CD4-positive, alpha-beta T cell treated with Interleukin-15 for 4 hours (primary cell): ENCODE measurements at regions not wholly inside any gene's neighbourhood (a gene's known extent, or its start where the extent isn't known, plus 50 kb on each side); places are given as distances from the start of the nearest gene placed in this dataset.

Experiments used
- DNase-seq: peaks from one replicate; pipeline ENCODE4 v3.0.0-alpha.2; 2020; ENCODE audit warnings: low spot score

DNA sequence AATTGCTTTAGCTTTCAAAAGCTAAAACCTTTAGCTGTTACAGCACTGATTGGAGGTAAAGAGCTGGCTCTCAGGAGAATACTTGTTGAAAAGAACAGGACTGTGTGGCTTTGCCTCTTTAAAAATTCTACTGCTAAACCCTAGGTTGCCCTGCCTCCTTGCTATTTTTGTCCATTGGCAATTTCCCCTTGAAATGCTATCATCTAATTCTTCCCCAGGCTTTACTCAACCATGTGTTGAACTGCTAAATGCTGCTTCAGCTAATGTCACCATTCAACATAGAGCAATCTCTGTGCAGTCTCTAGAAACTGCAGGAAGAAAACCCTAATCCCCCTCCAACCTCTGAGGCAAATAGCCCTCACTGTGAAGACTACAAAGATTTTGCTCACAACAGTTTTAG, 203.7 kb upstream of the ARX start:
- DNase-seq: no peak

DNA sequence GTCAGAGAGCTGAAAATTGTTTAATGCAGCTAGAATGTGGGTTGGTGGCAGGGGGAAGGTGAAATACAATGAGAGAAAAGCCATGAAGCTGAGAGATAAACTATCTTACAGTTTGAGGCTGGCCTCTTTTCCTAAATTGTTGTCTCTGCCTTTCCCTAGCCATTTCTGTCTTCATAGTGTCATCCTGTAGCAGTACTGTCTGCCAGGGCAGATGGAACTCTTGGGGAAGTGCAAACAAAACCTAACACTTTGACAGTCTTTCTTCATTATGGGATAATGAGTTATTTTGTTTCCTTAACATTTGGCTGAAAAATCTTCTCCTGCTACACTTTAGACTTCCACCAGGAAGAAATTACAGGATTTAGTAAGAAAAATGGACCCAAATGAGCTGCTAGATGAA, 197.8 kb upstream of the ARX start:
- no peak for DNase-seq

GRCh38 chrX:25207803-25208475, 192.2 kb upstream of the ARX start:
- no peak for DNase-seq

DNA sequence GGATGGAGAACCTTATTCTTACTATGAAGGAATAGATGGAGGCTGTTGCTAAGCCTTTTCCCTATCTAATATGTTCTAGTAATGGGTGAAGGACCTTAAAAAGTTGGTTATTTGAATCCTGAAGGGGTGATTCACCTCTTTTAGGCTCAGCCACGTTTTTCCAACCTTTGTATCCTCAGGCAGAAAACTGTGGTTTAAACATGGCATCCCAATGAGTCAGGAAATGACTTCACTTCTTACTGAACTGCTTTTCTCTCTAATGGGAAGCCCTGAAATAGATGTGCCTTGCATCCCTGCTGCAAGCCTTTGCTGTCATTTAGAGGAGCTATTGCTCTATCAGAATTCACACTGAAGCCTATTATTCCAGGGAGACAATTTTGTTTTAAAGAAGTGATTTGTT, 191.0 kb upstream of the ARX start:
- DNase-seq: no peak

DNA sequence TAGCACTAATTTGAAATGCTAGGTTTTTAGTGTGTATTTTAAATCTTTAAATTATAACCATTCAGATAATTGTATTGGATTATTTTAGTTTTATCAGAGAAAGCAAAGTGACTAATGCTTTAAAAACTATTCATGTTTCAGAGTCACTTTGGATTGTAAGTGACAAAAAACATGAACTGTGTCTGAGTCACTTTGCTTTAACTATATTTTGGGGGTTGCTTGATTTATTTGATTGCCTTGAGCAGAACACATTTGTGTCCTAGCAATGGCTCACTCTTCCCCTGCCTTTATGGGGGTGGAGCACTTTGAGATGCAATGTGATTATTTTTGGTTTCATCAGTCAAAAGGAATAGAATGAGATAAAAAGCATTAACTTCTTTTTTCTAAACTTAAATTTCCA, 188.4 kb upstream of the ARX start:
- no peak for DNase-seq

DNA sequence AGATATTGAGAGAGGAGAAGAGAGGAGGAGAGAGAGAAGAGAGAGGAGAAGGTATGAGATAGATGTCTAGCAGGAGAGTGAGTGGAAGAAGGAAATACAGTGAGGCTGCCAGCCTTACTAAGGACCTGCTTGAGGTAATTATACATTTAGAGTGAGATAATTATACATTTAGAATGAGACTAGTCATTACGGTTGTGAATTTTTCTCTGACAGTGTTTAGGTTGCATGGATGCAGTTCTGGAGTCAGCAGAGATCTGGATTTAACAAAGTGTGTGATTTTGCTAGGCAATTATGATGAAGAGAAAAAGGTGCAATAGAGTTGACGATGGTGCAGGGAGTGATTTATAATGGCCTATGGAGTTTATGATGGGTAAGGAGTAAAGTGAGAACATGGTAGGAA, 187.1 kb upstream of the ARX start:
- no peak for DNase-seq

DNA sequence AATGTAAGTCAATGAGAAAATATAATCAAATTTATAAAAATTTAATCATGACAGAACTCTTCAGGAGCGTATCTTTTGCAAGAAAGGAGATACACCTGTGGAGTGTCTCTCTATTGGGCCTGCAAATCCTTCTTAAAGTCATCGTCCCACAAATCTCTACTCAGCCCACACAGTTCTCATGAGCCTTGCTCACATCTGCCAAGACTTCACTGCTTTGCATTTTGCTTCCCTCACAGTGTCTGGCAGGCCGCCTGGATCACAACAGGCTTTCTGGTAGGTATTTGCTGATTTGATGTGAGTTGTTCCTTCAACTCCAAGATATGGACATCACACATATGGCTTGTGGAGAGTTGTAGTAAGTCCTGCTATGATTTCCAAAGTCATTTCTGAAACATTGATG, 183.1 kb upstream of the ARX start:
- DNase-seq: no peak

DNA sequence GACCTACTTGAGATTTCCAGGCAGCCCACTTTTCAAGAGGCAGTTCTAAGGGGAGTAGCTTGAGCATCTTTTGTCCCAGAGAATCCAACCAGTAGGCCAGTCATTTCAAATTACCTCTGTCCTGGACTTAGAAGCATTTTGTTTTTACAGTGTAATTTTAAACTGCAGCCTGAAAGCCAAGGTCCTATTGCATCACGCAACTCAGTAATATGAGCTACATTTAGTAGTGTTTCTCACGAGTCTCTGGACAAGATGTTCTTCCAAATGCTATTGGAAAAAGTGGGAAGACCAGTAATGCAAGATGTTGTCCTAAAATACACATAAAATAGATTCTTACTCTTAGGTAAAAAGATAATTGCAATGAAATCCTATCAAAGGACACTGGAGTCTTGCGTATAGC, 182.5 kb upstream of the ARX start:
- DNase-seq: no peak

DNA sequence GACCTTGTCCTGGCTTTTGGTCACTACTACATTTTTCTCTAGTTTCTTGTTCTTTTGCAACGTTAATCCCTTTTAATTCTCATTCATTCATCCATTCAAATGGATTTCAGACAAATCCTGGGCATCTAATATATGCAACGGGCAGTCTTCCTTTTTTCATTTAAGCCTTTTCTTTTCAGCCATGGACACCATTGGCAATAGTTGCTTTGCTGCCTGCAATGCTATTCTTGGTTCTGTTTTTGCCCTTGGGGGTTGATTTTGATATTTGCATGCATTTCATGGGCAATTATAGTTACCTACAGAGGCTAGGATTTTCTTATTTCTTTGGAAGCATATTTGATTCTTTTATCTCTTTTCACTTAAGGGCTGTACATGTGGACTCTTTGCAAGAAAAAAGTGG, 180.5 kb upstream of the ARX start:
- no peak for DNase-seq

- no peak for DNase-seq
Observed at GRCh38 chrX:25191403-25191802, 175.6 kb upstream of the ARX start.

DNA sequence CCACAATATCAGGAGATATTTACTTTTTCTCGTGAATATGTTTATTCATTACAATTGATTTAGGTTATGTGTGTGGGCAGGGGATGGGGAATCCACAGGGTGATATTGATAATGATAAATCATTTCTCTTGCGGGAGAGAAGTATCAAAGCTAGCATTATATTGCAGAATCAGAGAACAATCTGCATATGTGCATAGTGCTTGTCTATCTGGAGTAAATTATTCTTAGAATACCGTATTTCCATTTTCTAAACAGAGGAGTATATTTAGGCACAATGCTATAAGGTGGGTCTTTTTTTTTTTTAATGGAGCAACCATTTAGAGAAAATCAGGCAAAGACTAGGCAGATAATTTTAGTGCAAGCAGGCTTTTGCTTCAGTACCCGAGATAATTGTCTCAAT, 166.0 kb upstream of the ARX start:
- DNase-seq: no peak

- DNase-seq: no peak
Observed at GRCh38 chrX:25180242-25180641, 164.5 kb upstream of the ARX start.

DNA sequence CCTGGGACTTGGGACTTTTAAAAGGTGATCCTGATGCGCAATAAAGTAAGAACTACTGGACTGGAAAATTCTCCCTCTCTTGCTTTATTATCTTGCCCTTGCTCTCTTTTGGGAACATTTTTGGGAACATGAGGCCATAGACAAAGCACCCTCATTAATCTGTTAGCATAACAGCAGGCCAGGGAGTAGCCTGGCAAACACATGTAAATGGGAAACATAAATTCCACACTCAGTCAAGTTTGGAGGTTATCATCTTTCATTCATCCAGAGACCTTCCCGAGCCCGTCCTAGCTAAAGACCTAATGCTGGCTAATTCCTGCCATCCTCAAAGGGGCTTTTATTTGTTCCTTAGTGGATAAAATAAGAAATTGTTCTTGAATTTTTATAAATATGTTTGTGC, 162.8 kb upstream of the ARX start:
- no peak for DNase-seq

GRCh38 chrX:25175743-25176142, 160.0 kb upstream of the ARX start:
- no peak for DNase-seq

- DNase-seq: no peak
Observed at GRCh38 chrX:25175171-25175570, 159.4 kb upstream of the ARX start.

- no peak for DNase-seq
Observed at GRCh38 chrX:25166546-25166945, 150.8 kb upstream of the ARX start.

- DNase-seq: no peak
Observed at GRCh38 chrX:25166145-25166544, 150.4 kb upstream of the ARX start.

DNA sequence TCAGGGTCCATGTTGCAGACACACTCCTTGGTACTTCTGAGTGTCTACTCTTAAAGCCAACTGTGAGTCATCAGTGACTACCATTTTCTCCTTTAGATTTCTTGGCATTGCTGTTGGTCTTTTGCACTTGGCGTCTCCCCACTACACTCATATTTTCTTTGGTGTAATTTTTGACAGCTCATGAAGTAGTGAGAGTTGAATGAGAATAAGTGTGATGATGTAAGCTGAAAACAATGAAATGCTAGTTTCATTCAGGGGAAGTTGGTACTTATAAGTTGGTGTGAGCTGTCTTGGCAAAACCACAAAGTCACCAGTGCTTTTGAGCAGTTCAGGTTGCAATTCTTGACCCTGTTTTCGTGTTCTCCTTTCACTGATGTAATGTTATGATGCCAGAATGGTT, 142.9 kb upstream of the ARX start:
- no peak for DNase-seq

DNA sequence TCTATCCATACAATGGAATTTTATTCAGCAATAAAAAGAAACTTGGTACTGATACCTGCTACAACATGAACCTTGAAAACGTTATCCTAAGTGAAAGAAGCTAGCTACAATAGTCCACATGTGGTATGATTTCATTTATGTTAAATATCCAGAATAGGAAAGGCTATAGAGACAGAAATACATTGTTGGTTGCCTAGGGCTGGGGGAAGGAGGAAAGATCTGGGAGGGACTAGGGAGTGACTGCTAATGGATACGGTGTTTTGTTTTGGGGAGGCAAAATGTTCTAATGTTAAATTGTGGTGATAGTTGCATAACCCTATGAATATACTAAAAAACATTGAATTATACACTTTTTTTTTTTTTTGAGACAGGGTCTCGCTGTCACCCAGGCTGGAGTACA, 141.1 kb upstream of the ARX start:
- no peak for DNase-seq

GRCh38 chrX:25156323-25156722, 140.6 kb upstream of the ARX start:
- no peak for DNase-seq

DNA sequence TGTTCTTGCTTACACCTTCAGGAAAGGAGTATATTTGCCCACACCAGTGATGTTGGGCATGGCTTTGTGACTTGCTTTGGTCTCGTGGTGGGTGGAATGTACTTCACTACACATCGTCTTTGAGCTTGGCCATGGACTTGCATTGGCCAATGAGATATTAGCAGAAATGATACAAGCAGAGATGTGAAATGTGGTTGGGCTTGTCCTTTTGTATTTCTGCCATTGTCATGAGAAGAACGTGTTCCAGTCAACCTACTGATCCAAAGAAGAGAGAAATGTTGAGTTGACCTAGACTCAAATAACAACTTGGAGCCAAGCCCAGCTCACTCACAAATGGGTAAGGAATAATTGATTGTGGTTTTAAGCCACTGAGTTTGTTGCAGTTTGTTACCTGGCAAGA, 138.4 kb upstream of the ARX start:
- no peak for DNase-seq

DNA sequence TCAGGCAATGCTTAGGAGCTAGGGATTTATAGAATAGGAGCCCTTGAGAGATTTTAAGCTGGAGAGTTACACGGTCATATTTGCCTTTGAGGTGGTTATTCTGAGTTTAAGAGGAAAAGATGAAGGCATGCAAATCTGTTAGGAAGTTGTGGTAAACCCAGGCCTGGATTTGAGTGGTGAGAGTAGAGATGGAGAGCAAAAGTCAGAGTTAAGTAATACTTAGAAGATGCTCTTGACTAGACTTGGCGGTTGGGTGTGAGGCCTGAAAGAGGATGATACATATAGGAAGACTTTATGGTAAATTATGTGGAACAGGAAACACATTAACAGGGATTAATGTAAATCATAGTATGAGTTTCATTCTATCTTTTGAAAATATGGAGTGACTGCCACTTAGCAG, 136.0 kb upstream of the ARX start:
- DNase-seq: no peak

- DNase-seq: peak; percentile 18
Observed at GRCh38 chrX:25144043-25144940, 128.5 kb upstream of the ARX start.

GRCh38 chrX:25143596-25143995, 127.8 kb upstream of the ARX start:
- DNase-seq: no peak
